Suprapubic skin (tissue), 4 donors: ENCODE measurements at regions not wholly inside any gene's neighbourhood (a gene's known extent, or its start where the extent isn't known, plus 50 kb on each side); places are given as distances from the start of the nearest gene placed in this dataset.

ENCODE experiments used
- DNase-seq, 2 donors: peaks; one replicate each; pipeline ENCODE4 v3.0.0-alpha.2; 2019; ENCODE audit warnings: low spot score in 2 of 2
- H3K27ac ChIP-seq: fragments of 200-600 bp; sonication (generic); one replicate; pipeline ENCODE4 v1.5.1; 2019
- H3K27me3 ChIP-seq: fragments of 200-600 bp; sonication (generic); one replicate; pipeline ENCODE4 v1.5.1; 2019
- H3K36me3 ChIP-seq: fragments of 200-600 bp; sonication (generic); one replicate; pipeline ENCODE4 v1.5.1; 2019
- H3K4me1 ChIP-seq: fragments of 200-600 bp; sonication (generic); one replicate; pipeline ENCODE4 v1.5.1; 2019
- H3K4me3 ChIP-seq: fragments of 200-600 bp; sonication (generic); one replicate; pipeline ENCODE4 v1.5.1; 2019; ENCODE audit warnings: mild to moderate bottlenecking
- H3K9me3 ChIP-seq: fragments of 200-600 bp; sonication (generic); one replicate; pipeline ENCODE4 v1.5.1; 2019
- CTCF ChIP-seq, 2 donors: fragments of 200-600 bp in 1 of 2; fragments of 450-650 bp in 1 of 2; sonication (generic) in 1 of 2; IDR thresholded peaks; one replicate each; pipeline ENCODE4 v1.5.1; 2016 to 2019; ENCODE audit warnings: antibody characterized with exemption in 2 of 2, mild to moderate bottlenecking in 1 of 2, moderate library complexity in 1 of 2
- EP300 ChIP-seq: sonication (generic); formaldehyde crosslinking; IDR thresholded peaks from one replicate; pipeline ENCODE4 v1.6.1; 2017; ENCODE audit warnings: antibody characterized with exemption
- POLR2A ChIP-seq, 2 donors: fragments of 450-650 bp; IDR thresholded peaks; one replicate each; pipeline ENCODE4 v1.6.1; 2017; ENCODE audit warnings: antibody characterized with exemption in 2 of 2, mild to moderate bottlenecking in 2 of 2, moderate library complexity in 2 of 2
- POLR2AphosphoS5 ChIP-seq, 3 donors: sonication (generic); formaldehyde crosslinking; IDR thresholded peaks; one replicate each; pipeline ENCODE4 v1.6.1; 2017; ENCODE audit warnings: antibody characterized with exemption in 3 of 3
- WGBS: methylation state at CpG from one replicate; pipeline ENCODE4 v1.1.5; 2018; 5-methylcytosine and 5-hydroxymethylcytosine counted together

GRCh38 chr6:76703786-76704185 is 631.3 kb upstream of the IMPG1 start:
- no peaks in the 10 kb centered on the region for H3K4me1 ChIP-seq
- H3K27me3 ChIP-seq, result no peaks in the 10 kb centered on the region
- DNase-seq, result no peak
- TF ChIP-seq EP300 (no peak), CTCF (IDR thresholded peaks at IDR 0.05) (no peak), POLR2AphosphoS5 (IDR thresholded peaks at IDR 0.05) (no peak), POLR2A (IDR thresholded peaks at IDR 0.05) (no peak)
- H3K36me3 ChIP-seq, result no peaks in the 10 kb centered on the region
- H3K9me3 ChIP-seq, result no peaks in the 10 kb centered on the region
- H3K27ac ChIP-seq, result no peak overlapping the region
- WGBS, result 94% methylated on average over 1 of the region's 1 CpG
- no peak overlapping the region for H3K4me3 ChIP-seq

- no peaks in the 10 kb centered on the region for H3K36me3 ChIP-seq
- H3K4me3 ChIP-seq, result no peak overlapping the region
- no peak for DNase-seq
- H3K9me3 ChIP-seq, result no peaks in the 10 kb centered on the region
- TF ChIP-seq EP300 (no peak), POLR2A (IDR thresholded peaks at IDR 0.05) (no peak), POLR2AphosphoS5 (IDR thresholded peaks at IDR 0.05) (no peak), CTCF (IDR thresholded peaks at IDR 0.05) (no peak)
- WGBS, result 81% methylated on average over 2 of the region's 2 CpGs
- H3K27ac ChIP-seq, result no peak overlapping the region
- H3K27me3 ChIP-seq, result no peaks in the 10 kb centered on the region
- no peaks in the 10 kb centered on the region for H3K4me1 ChIP-seq
Observed at GRCh38 chr6:76703285-76703684, 630.8 kb upstream of the IMPG1 start.

GRCh38 chr6:76702187-76702586 is 629.7 kb upstream of the IMPG1 start:
- Histone ChIP-seq H3K4me1 (no peaks in the 10 kb centered on the region), H3K9me3 (no peaks in the 10 kb centered on the region), H3K27ac (no peak overlapping the region), H3K4me3 (no peak overlapping the region), H3K36me3 (no peaks in the 10 kb centered on the region), H3K27me3 (no peaks in the 10 kb centered on the region)
- WGBS, result 33% methylated on average over 1 of the region's 1 CpG
- no peak for TF ChIP-seq POLR2A (IDR thresholded peaks at IDR 0.05)
- no peak for TF ChIP-seq POLR2AphosphoS5 (IDR thresholded peaks at IDR 0.05)
- TF ChIP-seq EP300, result no peak
- no peak for TF ChIP-seq CTCF (IDR thresholded peaks at IDR 0.05)
- DNase-seq, result no peak

- WGBS, result 36% methylated on average over 3 of the region's 3 CpGs
- no peaks in the 10 kb centered on the region for H3K9me3 ChIP-seq
- H3K36me3 ChIP-seq, result no peaks in the 10 kb centered on the region
- no peak overlapping the region for H3K27ac ChIP-seq
- no peak overlapping the region for H3K4me3 ChIP-seq
- no peak for TF ChIP-seq POLR2AphosphoS5 (IDR thresholded peaks at IDR 0.05)
- no peak for TF ChIP-seq CTCF (IDR thresholded peaks at IDR 0.05)
- no peak for TF ChIP-seq EP300
- no peak for TF ChIP-seq POLR2A (IDR thresholded peaks at IDR 0.05)
- no peaks in the 10 kb centered on the region for H3K4me1 ChIP-seq
- DNase-seq, result no peak
- no peaks in the 10 kb centered on the region for H3K27me3 ChIP-seq
Observed at GRCh38 chr6:76701610-76702009, 629.1 kb upstream of the IMPG1 start.

- Histone ChIP-seq H3K36me3 (no peaks in the 10 kb centered on the region), H3K4me3 (no peak overlapping the region), H3K9me3 (no peaks in the 10 kb centered on the region), H3K4me1 (no peaks in the 10 kb centered on the region), H3K27ac (no peak overlapping the region), H3K27me3 (no peaks in the 10 kb centered on the region)
- no peak for TF ChIP-seq POLR2AphosphoS5 (IDR thresholded peaks at IDR 0.05)
- no peak for TF ChIP-seq POLR2A (IDR thresholded peaks at IDR 0.05)
- TF ChIP-seq CTCF (IDR thresholded peaks at IDR 0.05), result no peak
- TF ChIP-seq EP300, result no peak
- DNase-seq, result no peak
- WGBS, result 42% methylated on average over 2 of the region's 2 CpGs
Observed at GRCh38 chr6:76697585-76697984, 625.1 kb upstream of the IMPG1 start.
